Common myeloid progenitor, CD34-positive (primary cell): ENCODE measurements at regions not wholly inside any gene's neighbourhood (a gene's known extent, or its start where the extent isn't known, plus 50 kb on each side); places are given as distances from the start of the nearest gene placed in this dataset.
A peak's percentile ranks its signal among the peaks of the same experiment; 100 is the strongest.

Source experiments
- CTCF ChIA-PET: fragments of 350-600 bp; sonication (Branson Sonifier 250); formaldehyde crosslinking; loops from one replicate; lab custom pipeline; 2021; ENCODE audit warnings: antibody characterized with exemption; lab: Charles Lee
- POLR2A ChIA-PET: fragments of 350-600 bp; sonication (Branson Sonifier 250); formaldehyde crosslinking; loops from one replicate; lab custom pipeline; 2021; ENCODE audit warnings: antibody characterized with exemption; lab: Charles Lee
- DNase-seq, 3 donors: peaks; one replicate each; pipeline versions ENCODE4 v3.0.0 to v3.0.0-alpha.2; 2013
- H3K27ac ChIP-seq, 2 experiments: 1 replicate in 1 of 2; 2 replicates in 1 of 2; pipeline ENCODE4 v1.7.0; 2013; ENCODE audit warnings: inconsistent platforms in 2 of 2, low read length in 2 of 2, mild to moderate bottlenecking in 2 of 2, low read depth in 1 of 2, moderate library complexity in 1 of 2; ENCODE audit not compliant: severe bottlenecking in 2 of 2, insufficient read depth in 1 of 2, poor library complexity in 1 of 2
- H3K27me3 ChIP-seq, 5 experiments: replicated peaks in 2 of 5; 1 replicate in 3 of 5; 2 replicates in 2 of 5; pipeline versions ENCODE4 v1.6.1 to v1.7.0; 2013; ENCODE audit warnings: low read length in 4 of 5, mild to moderate bottlenecking in 2 of 5, moderate library complexity in 2 of 5, inconsistent platforms in 1 of 5; ENCODE audit not compliant: insufficient read depth in 5 of 5, control insufficient read depth in 4 of 5
- H3K36me3 ChIP-seq, 4 experiments: 1 replicate in 2 of 4; 2 replicates in 2 of 4; pipeline versions ENCODE4 v1.6.1 to v1.7.0; 2013; ENCODE audit warnings: low read length in 3 of 4, control low read depth in 1 of 4, mild to moderate bottlenecking in 1 of 4; ENCODE audit not compliant: control insufficient read depth in 4 of 4, insufficient read depth in 4 of 4
- H3K4me1 ChIP-seq, 4 experiments: 1 replicate in 3 of 4; 2 replicates in 1 of 4; pipeline versions ENCODE4 v1.6.1 to v1.7.1; 2013; ENCODE audit warnings: low read length in 3 of 4, mild to moderate bottlenecking in 3 of 4, control low read depth in 1 of 4, inconsistent platforms in 1 of 4, moderate library complexity in 1 of 4; ENCODE audit not compliant: control insufficient read depth in 4 of 4, insufficient read depth in 4 of 4; ENCODE audit errors: control extremely low read depth in 1 of 4
- H3K4me3 ChIP-seq, 7 experiments: 1 replicate in 4 of 7; 2 replicates in 3 of 7; pipeline versions ENCODE4 v1.5.1 to v1.7.0; 2013; ENCODE audit warnings: mild to moderate bottlenecking in 7 of 7, low read length in 6 of 7, moderate library complexity in 6 of 7, inconsistent platforms in 2 of 7, low read depth in 2 of 7, control low read depth in 1 of 7; ENCODE audit not compliant: insufficient read depth in 4 of 7, control insufficient read depth in 1 of 7; ENCODE audit errors: extremely low read depth in 1 of 7
- H3K9me3 ChIP-seq, 5 experiments: 1 replicate in 4 of 5; 2 replicates in 1 of 5; pipeline versions ENCODE4 v1.6.1 to v1.7.1; 2013; ENCODE audit warnings: low read length in 4 of 5, mild to moderate bottlenecking in 2 of 5, inconsistent platforms in 1 of 5, low read depth in 1 of 5, moderate library complexity in 1 of 5; ENCODE audit not compliant: control insufficient read depth in 4 of 5, insufficient read depth in 2 of 5; ENCODE audit errors: control extremely low read depth in 1 of 5
- WGBS: methylation state at CpG from one replicate; pipeline ENCODE4 v1.1.5; 2013; ENCODE audit not compliant: insufficient coverage; 5-methylcytosine and 5-hydroxymethylcytosine counted together

DNA sequence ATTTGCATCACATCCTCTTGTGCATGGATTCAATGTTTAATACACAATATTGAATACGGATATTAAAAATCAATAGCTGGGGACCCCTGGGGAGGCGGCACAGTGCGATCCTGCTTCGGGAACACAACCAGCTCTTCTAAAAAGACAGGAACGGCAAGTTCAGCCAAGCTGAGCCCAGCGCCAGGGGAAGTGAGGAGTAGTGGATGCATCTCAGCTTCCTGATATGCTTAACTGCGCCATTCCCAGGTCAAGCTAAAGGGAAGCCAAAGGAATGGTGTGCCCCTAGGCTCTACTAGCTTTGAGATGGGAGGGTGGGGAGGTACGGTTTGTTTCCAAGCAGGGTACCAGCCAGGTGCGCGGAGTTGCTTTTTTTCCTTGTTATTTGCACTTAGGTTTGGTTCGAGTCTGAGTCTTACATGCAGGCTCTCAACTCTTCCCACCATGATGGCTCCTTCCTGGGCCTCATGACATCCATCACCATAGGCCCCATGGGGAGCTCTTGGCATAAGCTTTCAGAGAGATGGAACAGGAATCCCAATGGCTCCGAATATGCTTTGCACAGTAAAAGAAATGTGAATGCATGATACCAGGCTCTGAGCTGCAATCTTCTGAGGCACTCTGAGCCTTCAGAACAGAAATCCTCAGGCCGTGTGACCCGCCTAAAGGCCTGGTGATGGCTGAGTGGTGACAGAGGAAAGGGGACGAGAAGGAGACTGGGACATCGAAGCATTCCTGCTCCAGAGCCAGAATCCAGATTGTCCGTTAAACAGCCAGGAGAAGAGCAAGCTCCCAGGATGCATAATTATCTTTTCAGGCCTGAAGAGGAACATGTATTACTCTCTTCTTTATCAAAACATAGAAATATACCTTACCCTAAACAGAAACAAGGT lies 51.8 kb upstream of the BCOR start:
- no peak for DNase-seq
- Histone ChIP-seq H3K36me3 (no peaks in the 10 kb centered on the region), H3K27ac (peak overlapping the region in 1 of 2 experiments; percentile 64), H3K27me3 (peaks cover 0 to 98% (median 0%) of the 10 kb centered on the region in 5 experiments), H3K4me1 (peaks cover 11 to 89% (median 78%) of the 10 kb centered on the region in 4 experiments), H3K9me3 (peaks cover 0 to 6% (median 0%) of the 10 kb centered on the region in 5 experiments), H3K4me3 (peak overlapping the region in 2 of 7 experiments; percentile 27 to 65)
- CTCF ChIA-PET, result interaction anchor here (0.9 to 2.0 kb wide), 4 partner anchors 12 to 88 kb away, joined by 3 to 6 read pairs (median 4); partner anchors contain the start of gene BCOR
- POLR2A ChIA-PET, result interaction anchor here (0.6 to 1.7 kb wide), 6 partner anchors 8 to 66 kb away, joined by 3 to 6 read pairs (median 3); partner anchors contain the start of gene BCOR
- 27% methylated on average over 12 of the region's 17 CpGs for WGBS

GRCh38 chrX:40148385-40149285 lies 50.9 kb upstream of the BCOR start:
- H3K27me3 ChIP-seq, result peaks cover 0 to 98% (median 0%) of the 10 kb centered on the region in 5 experiments
- H3K27ac ChIP-seq, result peak overlapping the region; percentile 33 to 64
- H3K36me3 ChIP-seq, result no peaks in the 10 kb centered on the region
- POLR2A ChIA-PET, result interaction anchor here (0.6 to 1.7 kb wide), 4 partner anchors 23 to 65 kb away, joined by 3 to 6 read pairs (median 3); partner anchors contain the start of gene BCOR
- WGBS, result 4% methylated on average over 15 of the region's 24 CpGs
- peaks cover 11 to 87% (median 75%) of the 10 kb centered on the region in 4 experiments for H3K4me1 ChIP-seq
- DNase-seq, result peak; percentile 67 to 90 (median 89)
- H3K9me3 ChIP-seq, result peaks cover 0 to 6% (median 0%) of the 10 kb centered on the region in 5 experiments
- CTCF ChIA-PET, result interaction anchor here (0.9 to 2.0 kb wide), 4 partner anchors 11 to 89 kb away, joined by 3 to 6 read pairs (median 4); partner anchors contain the start of gene BCOR
- H3K4me3 ChIP-seq, result peak overlapping the region in 4 of 7 experiments; percentile 15 to 65 (median 38)

DNA sequence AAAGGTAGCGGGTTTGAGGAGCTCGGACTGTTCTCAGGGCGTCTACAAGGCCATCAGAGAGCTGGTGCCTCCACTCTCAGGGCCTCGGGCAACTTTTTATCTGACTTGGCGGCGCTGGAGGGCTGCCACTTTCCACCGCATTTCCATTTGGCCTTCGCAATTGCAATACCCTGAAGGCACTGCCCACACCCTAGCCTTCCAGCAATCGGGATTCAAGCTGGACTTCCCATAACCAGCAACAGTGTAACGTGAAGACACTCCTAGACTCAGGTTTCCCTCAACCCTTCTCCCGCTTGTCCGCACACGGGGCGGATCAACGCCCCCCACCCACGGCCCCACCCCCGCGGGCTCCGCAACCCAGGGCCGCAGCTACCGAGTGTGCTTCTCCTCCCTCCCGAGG lies 50.2 kb upstream of the BCOR start:
- H3K27me3 ChIP-seq, result peaks cover 0 to 98% (median 0%) of the 10 kb centered on the region in 5 experiments
- DNase-seq, result no peak
- no peaks in the 10 kb centered on the region for H3K36me3 ChIP-seq
- H3K27ac ChIP-seq, result peak overlapping the region in 1 of 2 experiments; percentile 64
- peaks cover 11 to 81% (median 69%) of the 10 kb centered on the region in 4 experiments for H3K4me1 ChIP-seq
- WGBS, result 28% methylated on average over 19 of the region's 22 CpGs
- peaks cover 0 to 6% (median 0%) of the 10 kb centered on the region in 5 experiments for H3K9me3 ChIP-seq
- ChIA-PET POLR2A (interaction anchor here (1.7 kb wide), 1 partner anchor 51 kb away, joined by 6 read pairs; the partner anchor contains the start of gene BCOR), CTCF (interaction anchor here (2.0 kb wide), 1 partner anchor 11 kb away, joined by 6 read pairs; no protein-coding TSS in a partner anchor)
- H3K4me3 ChIP-seq, result peak overlapping the region in 1 of 7 experiments; percentile 48
